NCI-H2107 (cell line): ENCODE measurements at regions not wholly inside any gene's neighbourhood (a gene's known extent, or its start where the extent isn't known, plus 50 kb on each side); places are given as distances from the start of the nearest gene placed in this dataset.

Experiments
- DNase-seq: peaks from one replicate; lab custom pipeline; 2025; lab: John Stamatoyannopoulos, UW

GRCh38 chr5:174311121-174311520 lies 265.6 kb downstream of the NSG2 start:
- no peak for DNase-seq

- no peak for DNase-seq
These were observed 266.2 kb downstream of the NSG2 start for GRCh38 chr5:174311531-174312269.

GRCh38 chr5:174312270-174312617 lies 266.7 kb downstream of the NSG2 start:
- DNase-seq, result no peak

GRCh38 chr5:174312641-174313040 lies 267.1 kb downstream of the NSG2 start:
- no peak for DNase-seq

GRCh38 chr5:174313615-174314014 lies 268.1 kb downstream of the NSG2 start:
- no peak for DNase-seq

GRCh38 chr5:174314261-174314660 lies 268.8 kb downstream of the NSG2 start:
- DNase-seq, result no peak

- DNase-seq, result no peak
These were observed 270.0 kb downstream of the NSG2 start for GRCh38 chr5:174315471-174315870.

GRCh38 chr5:174315871-174316270 lies 270.4 kb downstream of the NSG2 start:
- no peak for DNase-seq

GRCh38 chr5:174316326-174316725 lies 270.8 kb downstream of the NSG2 start:
- DNase-seq, result no peak

- no peak for DNase-seq
These were observed 271.9 kb downstream of the NSG2 start for GRCh38 chr5:174317256-174317894.

- no peak for DNase-seq
These were observed 273.1 kb downstream of the NSG2 start for GRCh38 chr5:174318578-174318977.

GRCh38 chr5:174319551-174319950 lies 274.0 kb downstream of the NSG2 start:
- no peak for DNase-seq

GRCh38 chr5:174320051-174320450 lies 274.5 kb downstream of the NSG2 start:
- DNase-seq, result no peak

- DNase-seq, result no peak
These were observed 278.4 kb downstream of the NSG2 start for GRCh38 chr5:174323878-174324281.

- no peak for DNase-seq
These were observed 279.2 kb downstream of the NSG2 start for GRCh38 chr5:174324680-174325079.

- DNase-seq, result no peak
These were observed 279.9 kb downstream of the NSG2 start for GRCh38 chr5:174325431-174325830.

GRCh38 chr5:174325961-174326360 lies 280.5 kb downstream of the NSG2 start:
- no peak for DNase-seq

- no peak for DNase-seq
These were observed 280.9 kb downstream of the NSG2 start for GRCh38 chr5:174326372-174326771.

GRCh38 chr5:174327317-174327864 lies 281.9 kb downstream of the NSG2 start:
- DNase-seq, result peak; percentile 22

- no peak for DNase-seq
These were observed 282.4 kb downstream of the NSG2 start for GRCh38 chr5:174327896-174328295.

- DNase-seq, result no peak
These were observed 283.3 kb downstream of the NSG2 start for GRCh38 chr5:174328631-174329299.

GRCh38 chr5:174329738-174330137 lies 284.2 kb downstream of the NSG2 start:
- DNase-seq, result no peak
